Liver (tissue), 3 donors: ENCODE measurements at regions not wholly inside any gene's neighbourhood (a gene's known extent, or its start where the extent isn't known, plus 50 kb on each side); places are given as distances from the start of the nearest gene placed in this dataset.
A peak's percentile ranks its signal among the peaks of the same experiment; 100 is the strongest.

Source experiments
- ATF3 ChIP-seq: IDR thresholded peaks from 2 replicates; pipeline ENCODE4 v1.6.1; 2016; ENCODE audit warnings: antibody characterized with exemption
- CTCF ChIP-seq: fragments of 150-350 bp; IDR thresholded peaks from 2 replicates; pipeline ENCODE4 v1.5.1; 2017; ENCODE audit warnings: improper control_type of control experiment, low read depth, low read length; ENCODE audit not compliant: missing input control
- EGR1 ChIP-seq, 2 donors: IDR thresholded peaks; 2 replicates each; pipeline ENCODE4 v1.6.1; 2016 to 2018; ENCODE audit warnings: antibody characterized with exemption in 2 of 2, low read depth in 2 of 2
- GABPA ChIP-seq, 2 donors: IDR thresholded peaks in 1 of 2; conservative IDR thresholded peaks in 1 of 2; 2 replicates each; pipeline ENCODE4 v1.6.1; 2016; ENCODE audit warnings: antibody characterized with exemption in 2 of 2, mild to moderate bottlenecking in 1 of 2, moderate library complexity in 1 of 2
- JUND ChIP-seq, 2 donors: IDR thresholded peaks; 2 replicates each; pipeline ENCODE4 v1.6.1; 2016; ENCODE audit warnings: antibody characterized with exemption in 2 of 2
- RAD21 ChIP-seq, 2 donors: IDR thresholded peaks; 2 replicates each; pipeline ENCODE4 v1.6.1; 2016; ENCODE audit warnings: antibody characterized with exemption in 2 of 2, mild to moderate bottlenecking in 2 of 2
- REST ChIP-seq: IDR thresholded peaks from 2 replicates; pipeline ENCODE4 v1.6.1; 2016; ENCODE audit warnings: antibody characterized with exemption, mild to moderate bottlenecking
- SP1 ChIP-seq: IDR thresholded peaks from 2 replicates; pipeline ENCODE4 v1.6.1; 2018; ENCODE audit warnings: antibody characterized with exemption, mild to moderate bottlenecking
- TAF1 ChIP-seq: conservative IDR thresholded peaks from 2 replicates; pipeline ENCODE4 v1.6.1; 2016; ENCODE audit warnings: antibody characterized with exemption, mild to moderate bottlenecking
- YY1 ChIP-seq: IDR thresholded peaks from 2 replicates; pipeline ENCODE4 v1.6.1; 2016; ENCODE audit warnings: antibody characterized with exemption, mild to moderate bottlenecking
- TF ChIP-seq, protein P1 (sequence below): IDR thresholded peaks from 2 replicates; pipeline ENCODE4 v1.6.1; 2016; ENCODE audit warnings: antibody characterized with exemption
- donor health status: healthy.
- donor health status: healthy.

- TF ChIP-seq CTCF, result peak; percentile 45
- no peak for TF ChIP-seq TAF1
- no peak for TF ChIP-seq GABPA (IDR thresholded peaks at IDR 0.05 in 1 of 2, conservative IDR thresholded peaks at IDR 0.05 in 1 of 2)
- TF ChIP-seq REST, result no peak
- TF ChIP-seq RAD21 (IDR thresholded peaks at IDR 0.05), result peak; percentile 80
- TF ChIP-seq, protein P1, sequence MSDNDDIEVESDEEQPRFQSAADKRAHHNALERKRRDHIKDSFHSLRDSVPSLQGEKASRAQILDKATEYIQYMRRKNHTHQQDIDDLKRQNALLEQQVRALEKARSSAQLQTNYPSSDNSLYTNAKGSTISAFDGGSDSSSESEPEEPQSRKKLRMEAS, result no peak
- no peak for TF ChIP-seq YY1
- TF ChIP-seq SP1, result no peak
- no peak for TF ChIP-seq ATF3
- TF ChIP-seq EGR1 (IDR thresholded peaks at IDR 0.05; ENCODE audit: low read depth in 2 of 2), result no peak
- TF ChIP-seq JUND (IDR thresholded peaks at IDR 0.05), result no peak
Measured at GRCh38 chr2:195318440-195319111, 338.4 kb upstream of the SLC39A10 start.
